OCI-LY3 (cell line): ENCODE measurements at regions not wholly inside any gene's neighbourhood (a gene's known extent, or its start where the extent isn't known, plus 50 kb on each side); places are given as distances from the start of the nearest gene placed in this dataset.

ENCODE experiments used
- H2AFZ ChIP-seq: fragments of 200-600, 300-600 bp; shearing (Covaris generic); 2 replicates; pipeline ENCODE4 v1.6.0; 2014; ENCODE audit warnings: antibody characterized with exemption, low read depth, low read length
- H3K27ac ChIP-seq: fragments of 200-600, 300-600 bp; sonication (generic); 2 replicates; pipeline ENCODE4 v1.5.1; 2014; ENCODE audit warnings: mild to moderate bottlenecking, low read length, moderate library complexity, mixed read lengths
- H3K27me3 ChIP-seq: fragments of 200-600, 300-600 bp; sonication (generic); 2 replicates; pipeline ENCODE4 v1.6.1; 2014; ENCODE audit warnings: low read depth, low read length, mixed read lengths
- H3K36me3 ChIP-seq: fragments of 200-600, 300-600 bp; sonication (generic); replicated peaks from 2 replicates; pipeline ENCODE3; 2014; ENCODE audit warnings: low read depth, low read length, mixed read lengths
- H3K4me1 ChIP-seq: fragments of 300-600, 200-600 bp; sonication (generic); 2 replicates; pipeline ENCODE4 v1.6.1; 2014; ENCODE audit warnings: low read length, mixed read lengths
- H3K4me2 ChIP-seq: fragments of 200-600, 300-600 bp; sonication (generic); 2 replicates; pipeline ENCODE4 v1.6.1; 2014; ENCODE audit warnings: low read length, mixed read lengths
- H3K4me3 ChIP-seq: fragments of 300-600, 200-600 bp; sonication (generic); 2 replicates; pipeline ENCODE4 v1.5.1; 2014; ENCODE audit warnings: antibody characterized with exemption, mild to moderate bottlenecking, low read length, moderate library complexity
- H3K79me2 ChIP-seq: fragments of 300-600, 200-600 bp; shearing (Covaris generic); 2 replicates; pipeline ENCODE4 v1.6.1; 2014; ENCODE audit warnings: mild to moderate bottlenecking, low read length, mixed read lengths
- H3K9ac ChIP-seq: fragments of 300-600, 200-600 bp; shearing (Covaris generic); 2 replicates; pipeline ENCODE4 v1.6.0; 2014; ENCODE audit warnings: mild to moderate bottlenecking, low read length, moderate library complexity
- H3K9me3 ChIP-seq: fragments of 200-600, 300-600 bp; shearing (Covaris generic); 2 replicates; pipeline ENCODE4 v1.6.1; 2014; ENCODE audit warnings: low read length, mixed read lengths; ENCODE audit not compliant: insufficient read depth
- H4K20me1 ChIP-seq: fragments of 200-600, 300-600 bp; sonication (generic); 2 replicates; pipeline ENCODE4 v1.6.1; 2016; ENCODE audit warnings: low read length, mixed read lengths; ENCODE audit not compliant: insufficient read depth
- CTCF ChIP-seq: fragments of 200-600, 300-600 bp; sonication (generic); IDR thresholded peaks from 2 replicates; pipeline ENCODE4 v1.5.1; 2014; ENCODE audit warnings: antibody characterized with exemption, low read length, low read depth
- EZH2phosphoT487 ChIP-seq: fragments of 200-600 bp; shearing (Covaris generic); IDR thresholded peaks from 2 replicates; pipeline ENCODE4 v1.6.1; 2018; ENCODE audit warnings: antibody characterized with exemption, mixed run types, low read depth

- H3K79me2 ChIP-seq, result no peaks in the 10 kb centered on the region
- no peaks in the 10 kb centered on the region for H3K4me1 ChIP-seq
- H3K27ac ChIP-seq, result no peak overlapping the region
- H2AFZ ChIP-seq, result no peak overlapping the region
- H3K36me3 ChIP-seq, result no peaks in the 10 kb centered on the region
- no peak overlapping the region for H3K4me3 ChIP-seq
- TF ChIP-seq CTCF (no peak), EZH2phosphoT487 (no peak)
- no peak overlapping the region for H3K9ac ChIP-seq
- no peaks in the 10 kb centered on the region for H3K9me3 ChIP-seq
- no peaks in the 10 kb centered on the region for H4K20me1 ChIP-seq
- H3K27me3 ChIP-seq, result no peaks in the 10 kb centered on the region
- H3K4me2 ChIP-seq, result no peak overlapping the region
These were observed 70.5 kb upstream of the APOBEC4 start for GRCh38 chr1:183723571-183723970.

DNA sequence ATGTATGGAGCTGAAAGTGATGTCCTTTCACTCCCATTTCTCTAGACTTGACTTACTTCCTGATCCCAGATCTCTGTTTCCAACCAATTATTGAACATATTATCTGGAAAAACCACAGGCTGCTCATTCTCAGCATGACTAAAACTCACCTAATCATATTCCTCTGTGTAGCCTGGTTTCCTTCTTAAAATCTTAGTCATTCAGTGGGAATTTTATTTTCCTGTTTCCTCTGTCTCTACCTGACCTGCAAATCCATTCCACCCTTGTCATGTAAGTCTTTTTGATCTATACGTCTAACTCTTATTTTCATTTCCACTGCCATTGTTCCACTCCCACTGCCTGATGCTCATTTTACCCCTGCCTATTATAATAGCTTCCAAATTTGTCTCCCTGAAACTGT is 67.9 kb upstream of the APOBEC4 start:
- TF ChIP-seq CTCF, result no peak
- no peaks in the 10 kb centered on the region for H3K4me1 ChIP-seq
- H3K9me3 ChIP-seq, result no peaks in the 10 kb centered on the region
- H3K36me3 ChIP-seq, result no peaks in the 10 kb centered on the region
- H3K27ac ChIP-seq, result no peak overlapping the region
- no peaks in the 10 kb centered on the region for H3K27me3 ChIP-seq
- no peaks in the 10 kb centered on the region for H4K20me1 ChIP-seq
- no peak overlapping the region for H3K4me3 ChIP-seq
- H3K4me2 ChIP-seq, result no peak overlapping the region
- no peaks in the 10 kb centered on the region for H3K79me2 ChIP-seq
- no peak overlapping the region for H3K9ac ChIP-seq
- no peak overlapping the region for H2AFZ ChIP-seq

DNA sequence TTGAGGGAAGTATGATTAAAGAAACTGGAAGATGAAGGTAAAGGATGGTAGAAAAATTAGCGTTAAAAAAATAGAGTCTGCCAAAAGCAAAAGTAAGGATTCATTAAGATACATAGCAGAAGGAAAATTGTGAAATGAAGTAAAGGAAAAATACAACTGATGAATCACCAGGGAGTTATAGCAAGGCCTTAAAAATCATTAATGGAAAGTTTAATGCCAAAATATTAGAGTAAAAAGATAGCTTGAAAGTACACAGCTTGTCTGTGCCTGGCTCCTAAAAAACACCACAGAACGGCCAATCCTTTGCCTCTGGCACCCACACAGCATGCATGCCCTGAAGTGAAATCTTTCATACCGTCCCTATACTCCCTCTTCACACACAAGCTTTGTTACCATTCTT is 66.9 kb upstream of the APOBEC4 start:
- Histone ChIP-seq H2AFZ (no peak overlapping the region), H3K4me1 (no peaks in the 10 kb centered on the region), H4K20me1 (no peaks in the 10 kb centered on the region), H3K27ac (no peak overlapping the region), H3K27me3 (no peaks in the 10 kb centered on the region), H3K9me3 (no peaks in the 10 kb centered on the region), H3K4me3 (no peak overlapping the region), H3K36me3 (no peaks in the 10 kb centered on the region), H3K79me2 (no peaks in the 10 kb centered on the region), H3K4me2 (no peak overlapping the region), H3K9ac (no peak overlapping the region)
- TF ChIP-seq CTCF (no peak), EZH2phosphoT487 (no peak)

- no peaks in the 10 kb centered on the region for H4K20me1 ChIP-seq
- no peaks in the 10 kb centered on the region for H3K27me3 ChIP-seq
- no peak overlapping the region for H3K9ac ChIP-seq
- H3K4me1 ChIP-seq, result no peaks in the 10 kb centered on the region
- H3K4me3 ChIP-seq, result no peak overlapping the region
- H3K9me3 ChIP-seq, result no peaks in the 10 kb centered on the region
- H3K4me2 ChIP-seq, result no peak overlapping the region
- H2AFZ ChIP-seq, result no peak overlapping the region
- H3K79me2 ChIP-seq, result no peaks in the 10 kb centered on the region
- TF ChIP-seq EZH2phosphoT487 (no peak), CTCF (no peak)
- no peak overlapping the region for H3K27ac ChIP-seq
- no peaks in the 10 kb centered on the region for H3K36me3 ChIP-seq
These were observed 66.2 kb upstream of the APOBEC4 start for GRCh38 chr1:183719289-183719688.
